B cell (primary cell): ENCODE measurements at regions not wholly inside any gene's neighbourhood (a gene's known extent, or its start where the extent isn't known, plus 50 kb on each side); places are given as distances from the start of the nearest gene placed in this dataset.

Source experiments
- ATAC-seq: fragments of 200-7000 bp; cut with Tn5 transposase; one replicate; pipeline ENCODE4 v1.10.0; 2021; ENCODE audit warnings: low read depth, mild to moderate bottlenecking, moderate number of reproducible peaks, moderate library complexity
- CTCF ChIA-PET: fragments of 350-600 bp; sonication (Branson Sonifier 250); formaldehyde crosslinking; loops from one replicate; lab custom pipeline; 2021; ENCODE audit warnings: antibody characterized with exemption, inconsistent platforms; lab: Charles Lee
- POLR2A ChIA-PET: fragments of 350-600 bp; sonication (Branson Sonifier 250); formaldehyde crosslinking; loops from one replicate; lab custom pipeline; 2021; ENCODE audit warnings: antibody characterized with exemption; lab: Charles Lee
- DNase-seq: peaks from one replicate; pipeline ENCODE4 v3.0.0; 2013
- H2AFZ ChIP-seq: 2 replicates; pipeline ENCODE4 v1.6.1; 2012; ENCODE audit warnings: mild to moderate bottlenecking, low read depth, low read length; ENCODE audit not compliant: insufficient read depth, poor library complexity, severe bottlenecking
- H3K27ac ChIP-seq, 2 donors: 1 replicate in 1 of 2; 2 replicates in 1 of 2; pipeline ENCODE4 v1.5.1; 2012 to 2013; ENCODE audit warnings: low read length in 2 of 2, mild to moderate bottlenecking in 2 of 2, moderate library complexity in 1 of 2
- H3K27me3 ChIP-seq, 4 experiments: fragments of 200-600 bp in 1 of 4; sonication (generic) in 1 of 4; replicated peaks in 1 of 4; 1 replicate in 2 of 4; 2 replicates in 2 of 4; pipeline versions ENCODE4 v1.6.1 to v1.7.0; 2013 to 2016; ENCODE audit warnings: low read length in 3 of 4, mild to moderate bottlenecking in 2 of 4, mixed read lengths in 1 of 4, moderate library complexity in 1 of 4; ENCODE audit not compliant: insufficient read depth in 4 of 4, control insufficient read depth in 3 of 4; ENCODE audit errors: control extremely low read depth in 1 of 4
- H3K36me3 ChIP-seq, 2 experiments: replicated peaks in 1 of 2; 1 replicate in 1 of 2; 2 replicates in 1 of 2; pipeline versions ENCODE4 v1.6.1 to v1.7.1; 2013; ENCODE audit warnings: low read length in 1 of 2; ENCODE audit not compliant: insufficient read depth in 2 of 2, control insufficient read depth in 1 of 2; ENCODE audit errors: control extremely low read depth in 1 of 2, extremely low read depth in 1 of 2
- H3K4me1 ChIP-seq, 2 donors: fragments of 200-600 bp in 1 of 2; sonication (generic) in 1 of 2; 1 replicate in 1 of 2; 2 replicates in 1 of 2; pipeline versions ENCODE4 v1.5.1 to v1.6.1; 2013 to 2017; ENCODE audit warnings: low read length in 2 of 2; ENCODE audit not compliant: control insufficient read depth in 2 of 2, insufficient read depth in 2 of 2
- H3K4me2 ChIP-seq: replicated peaks from 2 replicates; pipeline ENCODE3; 2012; ENCODE audit warnings: mild to moderate bottlenecking, low read depth, low read length; ENCODE audit not compliant: poor library complexity, severe bottlenecking
- H3K4me3 ChIP-seq, 5 experiments: fragments of 200-600 bp in 1 of 5; sonication (generic) in 1 of 5; 1 replicate in 3 of 5; 2 replicates in 2 of 5; pipeline versions ENCODE4 v1.5.1 to v1.7.0; 2011 to 2016; ENCODE audit warnings: low read length in 4 of 5, mild to moderate bottlenecking in 4 of 5, low read depth in 2 of 5, control low read depth in 1 of 5, moderate library complexity in 1 of 5; ENCODE audit not compliant: insufficient read depth in 1 of 5; ENCODE audit errors: control extremely low read depth in 1 of 5, extremely low read depth in 1 of 5
- H3K79me2 ChIP-seq: fragments of 200-600 bp; sonication (generic); one replicate; pipeline ENCODE4 v1.6.0; 2016; ENCODE audit warnings: low read length; ENCODE audit not compliant: control insufficient read depth, insufficient read depth
- H3K9ac ChIP-seq: fragments of 200-600 bp; sonication (generic); 2 replicates; pipeline ENCODE4 v1.6.1; 2017; ENCODE audit warnings: mild to moderate bottlenecking, low read length, moderate library complexity
- H3K9me3 ChIP-seq, 3 donors: one replicate each; pipeline versions ENCODE4 v1.6.1 to v1.7.1; 2013; ENCODE audit warnings: low read length in 2 of 3; ENCODE audit not compliant: control insufficient read depth in 2 of 3, insufficient read depth in 1 of 3; ENCODE audit errors: control extremely low read depth in 1 of 3
- H4K20me1 ChIP-seq: 2 replicates; pipeline ENCODE4 v1.6.0; 2012; ENCODE audit warnings: mild to moderate bottlenecking, low read length; ENCODE audit not compliant: insufficient read depth, control insufficient read depth, poor library complexity, severe bottlenecking
- H3K27ac Mint-ChIP-seq: one replicate; pipeline ENCODE4 v1.8.0; 2021; ENCODE audit warnings: mixed read lengths
- H3K27me3 Mint-ChIP-seq: one replicate; pipeline ENCODE4 v1.8.0; 2021; ENCODE audit warnings: mixed read lengths
- H3K4me1 Mint-ChIP-seq: one replicate; pipeline ENCODE4 v1.8.0; 2021; ENCODE audit warnings: mixed read lengths
- H3K4me3 Mint-ChIP-seq: one replicate; pipeline ENCODE4 v1.8.0; 2021; ENCODE audit warnings: mixed read lengths
- H3K9me3 Mint-ChIP-seq: one replicate; pipeline ENCODE4 v1.8.0; 2022; ENCODE audit warnings: mixed read lengths; ENCODE audit not compliant: insufficient read depth
- EZH2 ChIP-seq: IDR thresholded peaks from 2 replicates; pipeline ENCODE4 v1.6.1; 2012; ENCODE audit warnings: borderline replicate concordance, low read depth, mild to moderate bottlenecking, moderate library complexity, low read length; ENCODE audit not compliant: insufficient read depth, poor library complexity, severe bottlenecking
- WGBS: methylation state at CpG from one replicate; pipeline ENCODE4 v1.1.5; 2013; ENCODE audit warnings: missing lambda C conversion rate; ENCODE audit not compliant: insufficient coverage; 5-methylcytosine and 5-hydroxymethylcytosine counted together
- intact Hi-C: fragments of 100-400 bp; cut with micrococcal nuclease; formaldehyde crosslinking; loops from one replicate; pipeline ENCODE4 v1.10.0; 2022
- TF ChIP-seq, protein P1 (sequence below): fragments of 200-600 bp; IDR thresholded peaks from one replicate; pipeline ENCODE4 v1.8.0; 2022; ENCODE audit warnings: antibody characterized with exemption, mild to moderate bottlenecking

DNA sequence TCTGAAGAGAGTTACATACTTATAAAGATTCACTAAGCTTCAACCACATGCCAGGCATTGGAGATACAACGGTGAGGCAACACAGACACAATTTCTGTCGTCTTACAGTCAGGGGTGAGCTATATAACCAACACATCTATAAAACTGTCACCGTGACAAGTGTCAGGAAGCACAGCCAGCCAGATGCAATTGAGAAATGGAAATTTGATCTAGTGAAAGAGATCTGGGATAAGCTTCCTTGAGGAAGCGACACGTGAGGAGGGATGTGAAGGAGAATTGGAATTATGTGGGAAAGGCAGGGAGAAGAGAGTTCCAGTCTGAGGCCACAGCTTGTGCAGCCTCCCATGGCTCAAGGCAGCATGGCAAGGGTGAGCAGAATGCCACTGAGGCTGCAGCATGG, 50.9 kb upstream of the ZNF354B start:
- 75% methylated on average over 2 of the region's 5 CpGs for WGBS
- intact Hi-C loops = no loop called here
- no peak for TF ChIP-seq EZH2
- TF ChIP-seq, protein P1, sequence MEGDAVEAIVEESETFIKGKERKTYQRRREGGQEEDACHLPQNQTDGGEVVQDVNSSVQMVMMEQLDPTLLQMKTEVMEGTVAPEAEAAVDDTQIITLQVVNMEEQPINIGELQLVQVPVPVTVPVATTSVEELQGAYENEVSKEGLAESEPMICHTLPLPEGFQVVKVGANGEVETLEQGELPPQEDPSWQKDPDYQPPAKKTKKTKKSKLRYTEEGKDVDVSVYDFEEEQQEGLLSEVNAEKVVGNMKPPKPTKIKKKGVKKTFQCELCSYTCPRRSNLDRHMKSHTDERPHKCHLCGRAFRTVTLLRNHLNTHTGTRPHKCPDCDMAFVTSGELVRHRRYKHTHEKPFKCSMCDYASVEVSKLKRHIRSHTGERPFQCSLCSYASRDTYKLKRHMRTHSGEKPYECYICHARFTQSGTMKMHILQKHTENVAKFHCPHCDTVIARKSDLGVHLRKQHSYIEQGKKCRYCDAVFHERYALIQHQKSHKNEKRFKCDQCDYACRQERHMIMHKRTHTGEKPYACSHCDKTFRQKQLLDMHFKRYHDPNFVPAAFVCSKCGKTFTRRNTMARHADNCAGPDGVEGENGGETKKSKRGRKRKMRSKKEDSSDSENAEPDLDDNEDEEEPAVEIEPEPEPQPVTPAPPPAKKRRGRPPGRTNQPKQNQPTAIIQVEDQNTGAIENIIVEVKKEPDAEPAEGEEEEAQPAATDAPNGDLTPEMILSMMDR = no peak
- Histone ChIP-seq H2AFZ (no peak overlapping the region), H3K27ac (no peak overlapping the region), H3K9me3 (peaks cover 0 to 5% (median 0%) of the 10 kb centered on the region in 3 donors), H3K36me3 (no peaks in the 10 kb centered on the region), H3K4me2 (no peak overlapping the region), H4K20me1 (no peaks in the 10 kb centered on the region), H3K4me3 (no peak overlapping the region), H3K27me3 (no peaks in the 10 kb centered on the region), H3K79me2 (no peaks in the 10 kb centered on the region), H3K9ac (no peak overlapping the region), H3K4me1 (no peaks in the 10 kb centered on the region)
- ChIA-PET CTCF (no interaction called here), POLR2A (no interaction called here)
- ATAC-seq = no peak
- DNase-seq = no peak
- H3K27me3 Mint-ChIP-seq = peaks cover 19% of the 10 kb centered on the region
- no peak overlapping the region for H3K27ac Mint-ChIP-seq
- no peak overlapping the region for H3K4me3 Mint-ChIP-seq
- H3K4me1 Mint-ChIP-seq = no peaks in the 10 kb centered on the region
- no peaks in the 10 kb centered on the region for H3K9me3 Mint-ChIP-seq

DNA sequence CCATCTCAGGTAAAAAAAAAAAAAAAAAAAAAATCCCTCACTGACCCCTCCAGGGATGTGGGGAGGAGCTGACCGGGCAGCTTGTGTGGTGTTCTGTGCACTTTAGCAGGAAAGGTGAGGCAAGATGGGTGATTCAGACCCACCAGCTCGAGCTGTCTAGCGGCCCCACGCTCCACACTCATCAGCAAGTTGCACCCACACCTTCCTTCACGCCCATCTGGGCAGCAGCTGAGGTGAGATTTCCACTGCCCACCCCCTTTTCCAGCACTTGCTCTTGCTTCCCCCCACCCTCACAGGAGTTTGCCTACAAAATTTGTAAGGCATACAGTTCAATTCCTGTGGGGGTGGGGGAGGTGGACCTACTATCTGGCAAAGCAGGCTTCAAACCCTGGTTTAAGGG, 58.7 kb upstream of the ZNF354B start:
- Histone ChIP-seq H3K36me3 (no peaks in the 10 kb centered on the region), H3K4me3 (no peak overlapping the region), H3K79me2 (no peaks in the 10 kb centered on the region), H4K20me1 (no peaks in the 10 kb centered on the region), H3K4me2 (no peak overlapping the region), H2AFZ (no peak overlapping the region), H3K9me3 (peaks cover 0 to 30% (median 0%) of the 10 kb centered on the region in 3 donors), H3K27me3 (no peaks in the 10 kb centered on the region), H3K27ac (no peak overlapping the region), H3K9ac (no peak overlapping the region), H3K4me1 (no peaks in the 10 kb centered on the region)
- CTCF ChIA-PET = no interaction called here
- Mint-ChIP-seq H3K9me3 (peaks cover 2% of the 10 kb centered on the region), H3K4me1 (no peaks in the 10 kb centered on the region), H3K4me3 (no peak overlapping the region), H3K27ac (no peak overlapping the region), H3K27me3 (peaks cover 3% of the 10 kb centered on the region)
- POLR2A ChIA-PET = no interaction called here
- TF ChIP-seq, protein P1 = no peak
- TF ChIP-seq EZH2 = no peak
- intact Hi-C loops = no loop called here
- DNase-seq (no peak), ATAC-seq (no peak)
- 91% methylated on average over 4 of the region's 5 CpGs for WGBS
